Femur (tissue), 1 donor: ENCODE measurements at regions not wholly inside any gene's neighbourhood (a gene's known extent, or its start where the extent isn't known, plus 50 kb on each side); places are given as distances from the start of the nearest gene placed in this dataset.

Experiments used
- DNase-seq: peaks from one replicate; pipeline ENCODE4 v3.0.0-alpha.2; 2017

- no peak for DNase-seq
Observed at GRCh38 chr2:166634706-166635105, 140.7 kb upstream of the SCN7A start.

GRCh38 chr2:166632616-166633015, 138.6 kb upstream of the SCN7A start:
- DNase-seq, result peak; percentile 48

DNA sequence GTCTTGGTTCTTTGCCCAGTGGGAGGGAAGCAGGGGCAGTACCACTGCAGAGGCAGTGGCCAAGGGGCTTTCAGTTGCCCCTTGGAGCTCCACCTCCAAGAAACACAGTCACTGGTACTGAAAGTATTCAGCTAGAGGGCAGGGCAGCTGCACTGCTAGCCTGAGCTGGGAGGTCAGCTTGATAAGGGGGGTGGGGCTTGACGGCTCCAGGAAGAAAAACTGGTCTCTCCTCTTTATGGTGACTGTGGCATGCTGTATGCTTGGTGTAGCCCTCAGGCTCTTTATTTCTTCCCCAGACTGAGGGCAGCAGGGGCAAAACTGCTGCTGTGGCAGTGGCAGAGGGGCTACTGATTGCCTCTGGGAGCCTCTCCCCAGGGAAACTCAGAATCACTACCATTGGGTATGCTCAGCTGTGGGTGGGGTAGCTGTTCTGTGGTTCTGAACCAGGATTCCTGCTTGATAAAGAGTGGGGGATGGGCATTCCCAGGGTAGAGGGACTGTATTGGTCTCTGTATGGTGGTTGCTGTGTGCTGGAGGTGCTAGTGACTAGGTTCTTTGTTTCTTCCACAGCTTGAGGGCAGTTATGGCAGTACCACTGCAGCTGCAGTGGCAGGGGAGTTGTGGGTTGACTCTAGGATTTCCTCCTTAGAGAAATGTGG, 134.6 kb upstream of the SCN7A start:
- no peak for DNase-seq

DNA sequence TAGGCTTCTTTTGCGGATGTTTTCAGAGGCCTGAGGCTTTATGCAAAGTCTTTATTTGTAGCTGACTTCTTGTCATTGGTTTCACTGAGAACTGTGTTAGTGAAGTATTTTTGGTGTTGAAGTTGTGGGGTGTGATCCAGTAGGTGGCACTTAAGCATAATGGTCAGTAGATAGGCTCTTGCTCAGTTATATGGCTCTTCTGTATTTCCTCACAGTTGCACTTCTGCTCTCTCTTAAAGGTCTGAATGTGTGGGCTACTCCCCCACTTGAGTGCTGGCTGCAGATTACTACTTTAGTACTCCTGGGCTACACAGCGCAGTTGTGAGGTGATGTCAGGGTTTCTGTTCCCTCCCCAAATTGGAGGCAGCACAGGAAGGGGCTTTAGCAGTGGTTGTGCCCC, 133.8 kb upstream of the SCN7A start:
- DNase-seq, result no peak

DNA sequence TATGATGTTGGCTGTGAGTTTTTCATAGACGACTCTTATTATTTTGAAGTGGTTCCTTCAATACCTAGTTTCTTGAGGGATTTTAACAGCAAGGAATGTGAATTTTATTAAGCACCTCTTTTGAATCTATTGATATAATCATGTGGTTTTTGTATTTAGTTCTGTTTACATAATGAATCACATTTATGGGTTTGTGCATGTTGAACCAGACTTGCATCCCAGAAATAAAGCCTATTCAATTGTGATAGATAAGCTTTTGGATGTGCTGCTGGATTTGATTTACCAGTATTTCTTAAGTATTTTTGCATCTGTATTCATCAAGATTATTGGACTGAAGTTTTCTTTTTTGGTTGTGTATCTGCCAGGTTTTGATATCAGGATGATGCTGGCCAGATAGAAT, 131.6 kb upstream of the SCN7A start:
- DNase-seq, result no peak

GRCh38 chr2:166614503-166614902, 120.5 kb upstream of the SCN7A start:
- no peak for DNase-seq

- no peak for DNase-seq
Observed at GRCh38 chr2:166614029-166614428, 120.0 kb upstream of the SCN7A start.

GRCh38 chr2:166613226-166613625, 119.2 kb upstream of the SCN7A start:
- DNase-seq, result no peak

DNA sequence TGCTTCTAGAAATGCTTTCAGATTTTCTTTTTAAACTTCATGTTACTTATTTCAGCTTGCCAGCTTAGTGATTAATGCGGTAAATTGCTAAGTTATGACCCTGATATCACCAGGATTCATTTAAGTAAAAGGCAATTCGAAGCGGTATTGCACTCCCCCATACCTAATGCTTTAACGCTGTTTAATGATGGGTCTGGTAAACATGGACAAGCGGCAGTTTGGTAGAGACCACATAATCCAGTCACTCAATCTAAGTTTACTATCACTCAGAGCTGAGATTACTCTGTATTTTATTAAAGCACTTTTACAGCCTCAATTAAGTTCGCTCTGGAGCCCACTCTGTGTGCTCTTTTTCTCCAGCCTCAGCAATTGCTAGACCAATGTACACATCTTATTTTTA, 118.2 kb upstream of the SCN7A start:
- DNase-seq, result no peak

- no peak for DNase-seq
Observed at GRCh38 chr2:166610913-166611305, 116.9 kb upstream of the SCN7A start.

DNA sequence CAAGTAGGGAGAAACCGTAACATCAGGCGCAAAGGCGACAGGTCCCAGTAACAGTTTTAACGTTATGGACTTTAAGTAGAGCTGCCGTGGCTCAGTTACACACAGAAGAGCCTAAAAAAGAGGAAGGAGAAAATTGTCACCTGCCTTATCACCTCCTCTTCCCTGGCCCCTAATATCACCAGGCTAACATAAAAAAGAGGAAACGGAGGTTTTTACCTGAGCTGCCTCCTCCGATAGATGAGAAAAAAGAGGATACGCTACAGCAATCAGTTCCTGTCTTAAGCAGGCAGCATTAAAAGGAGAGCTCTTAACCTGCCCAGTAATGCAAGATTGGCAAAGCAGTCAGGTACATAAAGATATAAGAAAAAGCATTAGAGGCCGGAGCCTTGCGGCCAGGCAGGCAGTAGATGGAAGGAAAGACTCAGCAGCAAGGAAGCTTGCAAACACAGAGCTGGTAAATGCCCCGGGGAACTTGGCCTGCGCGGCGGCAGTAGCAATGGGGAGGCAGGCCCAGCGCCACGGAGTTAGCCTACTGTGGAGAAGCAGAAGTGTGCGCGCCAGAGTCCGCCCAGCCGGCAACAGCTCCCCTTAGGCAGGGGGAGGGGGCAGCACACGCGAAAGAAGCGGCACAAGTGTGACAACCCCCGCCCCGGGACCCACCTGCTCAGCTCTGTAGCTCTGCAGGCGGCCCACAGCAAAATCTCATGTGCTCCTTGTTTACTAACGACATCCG, 116.3 kb upstream of the SCN7A start:
- DNase-seq, result peak; percentile 57

GRCh38 chr2:166609183-166609959, 115.3 kb upstream of the SCN7A start:
- no peak for DNase-seq

GRCh38 chr2:166607880-166608279, 113.8 kb upstream of the SCN7A start:
- no peak for DNase-seq

DNA sequence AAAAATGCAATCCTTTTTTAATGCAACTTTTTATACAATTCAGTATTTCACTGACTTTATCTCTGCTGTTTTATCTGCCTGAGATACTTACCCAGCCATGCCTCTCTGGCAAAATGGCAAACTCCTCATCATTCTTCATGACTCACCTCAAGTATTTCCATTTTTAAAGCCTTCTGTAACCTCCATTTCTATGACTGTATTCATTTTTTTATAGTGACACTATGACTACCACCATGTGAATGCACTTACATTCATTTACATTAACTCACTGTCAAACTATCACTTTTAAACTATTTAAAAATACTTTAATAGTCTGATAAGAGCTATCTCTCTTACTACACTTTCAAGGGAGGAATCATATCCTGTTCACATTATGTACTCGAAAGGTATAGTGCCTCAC, 99.4 kb upstream of the SCN7A start:
- no peak for DNase-seq

GRCh38 chr2:166592750-166593149, 98.7 kb upstream of the SCN7A start:
- no peak for DNase-seq

GRCh38 chr2:166591226-166591625, 97.2 kb upstream of the SCN7A start:
- no peak for DNase-seq

- no peak for DNase-seq
Observed at GRCh38 chr2:166573391-166573790, 79.3 kb upstream of the SCN7A start.

GRCh38 chr2:166572937-166573336, 78.9 kb upstream of the SCN7A start:
- no peak for DNase-seq

GRCh38 chr2:166568409-166568808, 74.4 kb upstream of the SCN7A start:
- no peak for DNase-seq

GRCh38 chr2:166565501-166565900, 71.5 kb upstream of the SCN7A start:
- DNase-seq, result no peak

DNA sequence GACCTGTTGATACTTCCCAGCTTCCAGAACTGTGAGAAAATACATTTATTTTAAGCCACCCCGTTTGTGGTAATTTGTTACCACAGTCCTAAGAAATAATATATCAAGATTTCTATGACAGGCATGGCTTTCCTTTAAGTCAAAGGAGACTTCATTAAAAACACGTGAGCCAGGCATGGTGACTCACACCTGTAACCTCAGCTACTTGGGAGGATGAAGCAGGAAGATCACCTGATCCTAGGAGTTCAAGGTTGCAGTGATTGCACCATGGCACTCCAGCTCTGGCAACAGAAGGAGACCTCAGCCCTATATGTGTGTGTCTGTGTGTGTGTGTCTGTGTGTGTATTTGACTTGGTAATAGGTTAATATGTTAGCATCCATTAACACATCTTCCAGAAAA, 69.8 kb upstream of the SCN7A start:
- DNase-seq, result no peak

- DNase-seq, result no peak
Observed at GRCh38 chr2:166560022-166560421, 66.0 kb upstream of the SCN7A start.

GRCh38 chr2:166550923-166551322, 56.9 kb upstream of the SCN7A start:
- no peak for DNase-seq

DNA sequence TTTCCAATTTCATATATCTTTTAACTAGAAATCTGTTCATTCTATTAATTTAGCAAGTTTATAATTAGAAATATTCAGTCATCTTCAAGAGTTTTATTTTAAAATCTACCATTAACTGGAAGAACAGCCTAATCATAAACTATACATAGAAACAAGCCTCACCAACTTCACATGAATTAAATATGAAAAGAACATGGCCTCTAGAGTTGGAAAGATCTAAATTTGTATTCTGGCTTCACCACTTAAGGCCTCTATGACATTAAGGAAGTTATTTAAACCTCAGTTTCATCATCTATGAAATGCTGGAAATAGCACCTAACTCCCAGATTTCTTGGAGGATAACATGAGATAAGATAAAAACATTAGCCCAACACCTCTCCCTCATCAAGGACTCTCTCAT, 51.4 kb upstream of the SCN7A start:
- DNase-seq, result no peak
